Endothelial cell of umbilical vein (primary cell): ENCODE measurements at regions not wholly inside any gene's neighbourhood (a gene's known extent, or its start where the extent isn't known, plus 50 kb on each side); places are given as distances from the start of the nearest gene placed in this dataset.

Experiments
- BruUV-seq: library from RNA; stranded (reverse); fragments of 400-500 nt; replicated peaks from 2 replicates; lab custom pipeline; 2021; lab: Mats Ljungman, UMichigan
- CTCF ChIA-PET: fragments of 300-600, 350-600 bp; sonication (Branson Sonifier 250); formaldehyde crosslinking; loops from one replicate; lab custom pipeline; 2021; ENCODE audit warnings: antibody characterized with exemption, inconsistent platforms; lab: Charles Lee
- POLR2A ChIA-PET: fragments of 300-600, 350-600 bp; sonication (Branson Sonifier 250); formaldehyde crosslinking; loops from one replicate; lab custom pipeline; 2021; ENCODE audit warnings: antibody characterized with exemption, inconsistent platforms; lab: Charles Lee
- DNase-seq: peaks from one replicate; pipeline ENCODE4 v3.0.0-alpha.2; 2011; ENCODE audit warnings: low read depth, low spot score
- FAIRE-seq: peaks from 2 replicates; lab custom pipeline; 2011; peaks lifted over from hg19 to GRCh38; lab: Jason Lieb, UNC
- H2AFZ ChIP-seq: 2 replicates; pipeline ENCODE4 v1.6.0; 2012; ENCODE audit warnings: low read depth, low read length, control low read depth, inconsistent platforms
- H3K27ac ChIP-seq: 2 replicates; pipeline ENCODE4 v1.5.1; 2011; ENCODE audit warnings: low read depth, mild to moderate bottlenecking, control low read depth, low read length, moderate library complexity; ENCODE audit not compliant: insufficient read depth
- H3K27me3 ChIP-seq, 2 experiments: 2 replicates each; pipeline versions ENCODE4 v1.6.0 to v1.6.1; 2011; ENCODE audit warnings: low read length in 2 of 2, mixed read lengths in 1 of 2; ENCODE audit not compliant: control insufficient read depth in 2 of 2, insufficient read depth in 2 of 2
- H3K36me3 ChIP-seq, 2 experiments: 2 replicates in 1 of 2; 3 replicates in 1 of 2; pipeline ENCODE4 v1.5.1; 2011; ENCODE audit warnings: low read length in 2 of 2, mild to moderate bottlenecking in 1 of 2, moderate library complexity in 1 of 2; ENCODE audit not compliant: control insufficient read depth in 2 of 2, insufficient read depth in 2 of 2; ENCODE audit errors: extremely low read depth in 1 of 2
- H3K4me1 ChIP-seq: 3 replicates; pipeline ENCODE4 v1.5.1; 2011; ENCODE audit warnings: mild to moderate bottlenecking, low read length; ENCODE audit not compliant: control insufficient read depth, insufficient read depth; ENCODE audit errors: extremely low read depth
- H3K4me2 ChIP-seq: 2 replicates; pipeline ENCODE4 v1.6.1; 2011; ENCODE audit warnings: low read length, control low read depth, mixed read lengths; ENCODE audit not compliant: insufficient read depth
- H3K4me3 ChIP-seq, 3 experiments: fragments of 200-600 bp in 1 of 3; sonication (generic), shearing (Covaris generic) in 1 of 3; replicated peaks in 1 of 3; 2 replicates each; pipeline ENCODE4 v1.5.1; 2011 to 2016; ENCODE audit warnings: control low read depth in 3 of 3, low read length in 3 of 3, mild to moderate bottlenecking in 2 of 3, inconsistent platforms in 1 of 3, low read depth in 1 of 3, moderate library complexity in 1 of 3; ENCODE audit not compliant: insufficient read depth in 1 of 3
- H3K79me2 ChIP-seq: 2 replicates; pipeline ENCODE4 v1.6.0; 2012; ENCODE audit warnings: low read length, inconsistent platforms; ENCODE audit not compliant: control insufficient read depth, insufficient read depth
- H3K9ac ChIP-seq: replicated peaks from 2 replicates; pipeline ENCODE3; 2011; ENCODE audit warnings: low read length, control low read depth; ENCODE audit not compliant: insufficient read depth; ENCODE audit errors: extremely low read depth
- H3K9me1 ChIP-seq: replicated peaks from 3 replicates; pipeline ENCODE4 v1.6.0; 2011; ENCODE audit warnings: mild to moderate bottlenecking, low read length; ENCODE audit not compliant: control insufficient read depth, insufficient read depth; ENCODE audit errors: extremely low read depth
- H3K9me3 ChIP-seq: replicated peaks from 2 replicates; pipeline ENCODE4 v1.5.1; 2012; ENCODE audit warnings: low read length, inconsistent platforms; ENCODE audit not compliant: control insufficient read depth, insufficient read depth
- H4K20me1 ChIP-seq: replicated peaks from 2 replicates; pipeline ENCODE3; 2011; ENCODE audit warnings: mild to moderate bottlenecking, low read length; ENCODE audit not compliant: control insufficient read depth, insufficient read depth; ENCODE audit errors: extremely low read depth
- EZH2 ChIP-seq: IDR thresholded peaks from 2 replicates; pipeline ENCODE4 v1.6.1; 2012; ENCODE audit warnings: borderline replicate concordance, low read depth, mild to moderate bottlenecking, moderate library complexity, low read length, inconsistent platforms; ENCODE audit not compliant: severe bottlenecking
- FOS ChIP-seq: IDR thresholded peaks from 2 replicates; pipeline ENCODE4 v1.6.1; 2011; ENCODE audit warnings: mild to moderate bottlenecking, low read length, moderate library complexity, borderline replicate concordance; ENCODE audit not compliant: insufficient read depth
- GATA2 ChIP-seq: IDR thresholded peaks from 2 replicates; pipeline ENCODE4 v1.7.0; 2011; ENCODE audit warnings: low read depth, mild to moderate bottlenecking, moderate library complexity, mixed read lengths, low read length; ENCODE audit not compliant: insufficient read length, insufficient read depth
- JUN ChIP-seq: IDR thresholded peaks from 2 replicates; pipeline ENCODE4 v1.6.1; 2011; ENCODE audit warnings: borderline replicate concordance, low read depth; ENCODE audit not compliant: insufficient read length, insufficient read depth
- MYC ChIP-seq: IDR thresholded peaks from one replicate; pipeline ENCODE4 v1.6.1; 2011; ENCODE audit warnings: mild to moderate bottlenecking, low read depth, low read length
- POLR2A ChIP-seq: IDR thresholded peaks from 2 replicates; pipeline ENCODE4 v1.6.1; 2012; ENCODE audit warnings: low read depth, mild to moderate bottlenecking, control low read depth, low read length
- POLR2AphosphoS5 ChIP-seq: IDR thresholded peaks from 2 replicates; pipeline ENCODE4 v1.6.1; 2012; ENCODE audit warnings: low read depth, mild to moderate bottlenecking, control low read depth, low read length, moderate library complexity; ENCODE audit not compliant: insufficient read depth
- dilution Hi-C: fragments of 300-500 bp; cut with MboI; formaldehyde crosslinking; loops from one replicate; pipeline ENCODE4 v1.15.0; 2019; ENCODE audit warnings: low sequenced_read_pairs; ENCODE audit not compliant: extremely low pct_ligation_motif_present
- intact Hi-C: fragments of 100-400 bp; cut with micrococcal nuclease; formaldehyde crosslinking; loops from one replicate; pipeline ENCODE4 v1.10.0; 2022
- TF ChIP-seq, protein P1 (sequence below): IDR thresholded peaks from 2 replicates; pipeline ENCODE4 v1.6.1; 2011; ENCODE audit not compliant: insufficient read depth, insufficient read length
- TF ChIP-seq, protein P2 (sequence below), 2 donors: IDR thresholded peaks; 1 replicate in 1 of 2; 2 replicates in 1 of 2; pipeline ENCODE4 v1.5.1; 2011; ENCODE audit warnings: low read length in 2 of 2, mild to moderate bottlenecking in 2 of 2, moderate library complexity in 2 of 2, control low read depth in 1 of 2, inconsistent platforms in 1 of 2, low read depth in 1 of 2; ENCODE audit not compliant: insufficient read depth in 1 of 2; ENCODE audit errors: extremely low read depth in 1 of 2

DNA sequence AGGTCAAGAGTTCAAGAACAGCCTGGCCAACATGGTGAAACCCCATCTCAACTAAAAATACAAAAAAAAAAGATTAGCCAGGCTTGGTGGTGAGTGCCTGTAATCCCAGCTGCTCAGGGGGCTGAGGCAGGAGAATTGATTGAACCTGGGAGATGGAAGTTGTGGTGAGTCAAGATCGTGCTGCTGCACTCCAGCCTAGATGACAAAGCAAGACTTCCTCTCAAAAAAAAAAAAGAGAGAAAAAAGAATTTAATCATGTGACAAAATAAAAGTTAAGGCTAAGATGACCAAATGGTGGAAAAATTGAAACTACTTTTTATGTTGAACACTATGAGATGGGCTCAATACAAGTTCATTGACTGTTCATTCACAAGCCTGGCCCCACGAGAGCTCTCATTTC lies 141.1 kb upstream of the WDR11 start:
- Histone ChIP-seq H3K27me3 (no peaks in the 10 kb centered on the region), H3K4me3 (no peak overlapping the region), H3K9me3 (no peaks in the 10 kb centered on the region), H3K9ac (no peak overlapping the region), H3K79me2 (no peaks in the 10 kb centered on the region), H2AFZ (no peak overlapping the region), H3K4me1 (no peaks in the 10 kb centered on the region), H3K27ac (no peak overlapping the region), H3K36me3 (no peaks in the 10 kb centered on the region), H3K4me2 (no peak overlapping the region), H4K20me1 (no peaks in the 10 kb centered on the region), H3K9me1 (no peaks in the 10 kb centered on the region)
- POLR2A ChIA-PET: no interaction called here
- FAIRE-seq: no peak
- TF ChIP-seq JUN: no peak
- no peak for TF ChIP-seq POLR2AphosphoS5
- TF ChIP-seq POLR2A: no peak
- no peak for TF ChIP-seq EZH2
- no peak for TF ChIP-seq FOS
- TF ChIP-seq GATA2: no peak
- TF ChIP-seq, protein P1, sequence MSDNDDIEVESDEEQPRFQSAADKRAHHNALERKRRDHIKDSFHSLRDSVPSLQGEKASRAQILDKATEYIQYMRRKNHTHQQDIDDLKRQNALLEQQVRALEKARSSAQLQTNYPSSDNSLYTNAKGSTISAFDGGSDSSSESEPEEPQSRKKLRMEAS: no peak
- TF ChIP-seq, protein P2, sequence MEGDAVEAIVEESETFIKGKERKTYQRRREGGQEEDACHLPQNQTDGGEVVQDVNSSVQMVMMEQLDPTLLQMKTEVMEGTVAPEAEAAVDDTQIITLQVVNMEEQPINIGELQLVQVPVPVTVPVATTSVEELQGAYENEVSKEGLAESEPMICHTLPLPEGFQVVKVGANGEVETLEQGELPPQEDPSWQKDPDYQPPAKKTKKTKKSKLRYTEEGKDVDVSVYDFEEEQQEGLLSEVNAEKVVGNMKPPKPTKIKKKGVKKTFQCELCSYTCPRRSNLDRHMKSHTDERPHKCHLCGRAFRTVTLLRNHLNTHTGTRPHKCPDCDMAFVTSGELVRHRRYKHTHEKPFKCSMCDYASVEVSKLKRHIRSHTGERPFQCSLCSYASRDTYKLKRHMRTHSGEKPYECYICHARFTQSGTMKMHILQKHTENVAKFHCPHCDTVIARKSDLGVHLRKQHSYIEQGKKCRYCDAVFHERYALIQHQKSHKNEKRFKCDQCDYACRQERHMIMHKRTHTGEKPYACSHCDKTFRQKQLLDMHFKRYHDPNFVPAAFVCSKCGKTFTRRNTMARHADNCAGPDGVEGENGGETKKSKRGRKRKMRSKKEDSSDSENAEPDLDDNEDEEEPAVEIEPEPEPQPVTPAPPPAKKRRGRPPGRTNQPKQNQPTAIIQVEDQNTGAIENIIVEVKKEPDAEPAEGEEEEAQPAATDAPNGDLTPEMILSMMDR (IDR thresholded peaks at IDR 0.05; ENCODE audit: extremely low read depth in 1 of 2, insufficient read depth in 1 of 2, low read depth in 1 of 2, low read length in 2 of 2): no peak
- TF ChIP-seq MYC: no peak
- CTCF ChIA-PET: no interaction called here
- dilution Hi-C loops (no loop called here), intact Hi-C loops (no loop called here)
- BruUV-seq: no TSS peak
- no peak for DNase-seq
